Activated CD4-positive, alpha-beta T cell treated with anti-CD3 and anti-CD28 coated beads, Interleukin-2, Interleukin-6, amounts not matched to agents 100 ng/mL and 50 ng/mL, durations not matched to agents 16 hours and 8 hours (primary cell): ENCODE measurements at regions not wholly inside any gene's neighbourhood (a gene's known extent, or its start where the extent isn't known, plus 50 kb on each side); places are given as distances from the start of the nearest gene placed in this dataset.

Source experiments
- DNase-seq: peaks from one replicate; pipeline ENCODE4 v3.0.0-alpha.2; 2020

GRCh38 chr9:107693625-107694326 lies 204.2 kb upstream of the KLF4 start:
- no peak for DNase-seq

DNA sequence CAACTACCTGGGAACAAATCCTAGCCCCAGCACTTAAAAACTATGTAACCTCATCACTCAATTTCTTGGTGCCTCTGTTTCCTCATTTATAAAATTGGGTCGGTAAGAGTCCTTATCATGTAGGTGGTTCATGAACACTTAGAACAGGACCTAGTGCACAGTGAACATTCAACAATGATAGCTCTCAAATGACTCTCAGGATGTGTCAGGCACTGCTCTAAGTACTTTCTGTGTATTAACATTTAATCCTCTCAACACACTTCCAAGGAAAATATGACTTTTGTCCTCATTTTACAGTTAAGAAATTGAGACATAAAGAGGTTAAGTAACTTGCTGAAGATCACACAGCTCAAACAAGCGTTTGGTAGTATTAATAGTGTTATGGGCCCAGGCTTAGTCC lies 202.1 kb upstream of the KLF4 start:
- DNase-seq: no peak

GRCh38 chr9:107690021-107690420 lies 200.5 kb upstream of the KLF4 start:
- DNase-seq: no peak

DNA sequence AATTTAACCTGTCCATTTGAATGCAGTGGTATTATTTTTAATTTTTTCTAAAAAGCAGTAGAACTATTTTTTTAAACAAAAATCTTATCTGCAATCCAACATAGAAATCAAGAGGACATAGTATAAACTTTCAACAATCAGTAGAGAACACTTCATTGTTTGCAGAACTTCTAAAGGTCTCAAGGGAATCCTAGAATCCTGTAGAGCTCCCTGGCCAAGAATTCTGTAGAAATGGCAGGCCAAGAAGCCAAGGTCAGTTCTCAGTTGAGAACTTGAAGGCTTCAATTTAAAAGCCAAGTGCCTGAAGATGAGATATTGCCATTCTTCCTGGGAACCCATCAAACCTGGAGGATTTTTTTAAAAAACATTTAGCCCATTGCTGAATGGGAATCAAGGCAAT lies 199.2 kb upstream of the KLF4 start:
- DNase-seq: no peak

DNA sequence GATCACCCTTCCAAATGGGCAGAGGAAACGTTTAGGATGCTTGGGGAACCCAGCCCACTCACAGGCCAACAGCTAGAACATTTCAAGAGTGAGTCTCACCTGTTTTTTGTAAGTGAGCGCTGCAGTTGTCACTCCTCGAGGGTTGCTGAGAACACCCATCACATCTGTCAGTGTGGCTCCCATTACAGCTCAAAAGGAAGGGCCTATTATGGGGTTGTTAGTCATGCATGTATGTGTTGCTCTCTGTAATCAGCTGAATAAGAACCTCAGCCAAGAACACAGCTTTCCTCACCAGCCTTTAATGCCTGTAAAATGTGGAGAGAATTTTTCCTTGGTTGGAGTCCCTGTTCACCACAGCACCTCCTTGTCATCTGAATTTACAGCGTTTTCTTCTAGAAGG lies 196.3 kb upstream of the KLF4 start:
- no peak for DNase-seq

DNA sequence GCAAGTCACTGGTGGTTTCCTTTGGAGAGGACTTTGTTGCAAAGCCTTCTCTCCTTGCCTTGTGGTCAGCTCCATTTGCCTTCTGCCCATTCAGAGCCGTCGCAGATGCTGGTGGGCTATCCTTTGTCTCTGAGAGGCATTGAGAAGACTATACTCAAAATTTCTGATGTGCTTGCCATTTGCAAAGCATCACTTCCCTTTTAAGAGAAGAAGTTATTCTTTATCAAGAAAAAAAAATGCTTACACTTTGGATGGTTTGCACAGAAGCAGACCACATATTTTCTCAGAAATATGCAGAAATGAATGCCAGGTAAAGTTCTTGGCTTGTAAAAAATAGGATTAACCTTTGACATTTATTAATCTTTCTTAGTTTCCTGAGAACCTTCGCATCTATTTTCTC lies 195.8 kb upstream of the KLF4 start:
- no peak for DNase-seq

- DNase-seq: no peak
These were observed 194.7 kb upstream of the KLF4 start for GRCh38 chr9:107684224-107684623.

DNA sequence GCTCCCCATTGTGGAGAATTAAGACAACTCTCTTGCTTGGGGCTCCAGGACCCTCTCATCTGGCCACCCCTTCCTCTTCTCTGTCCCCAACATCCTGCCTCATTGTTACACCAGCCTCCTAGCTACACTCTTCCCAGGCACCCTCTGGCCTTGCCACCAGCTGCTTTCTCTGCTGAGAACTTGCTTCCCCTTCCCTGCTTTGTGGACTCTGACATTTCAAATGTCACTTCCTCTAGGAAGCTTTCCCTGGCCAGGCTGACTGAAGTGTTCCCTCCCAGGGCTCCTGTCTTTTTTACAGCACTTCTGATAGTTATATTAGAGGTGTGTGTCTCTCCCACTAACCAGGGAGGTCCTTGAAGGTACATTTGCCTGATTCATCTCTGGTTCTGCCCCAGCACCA lies 194.0 kb upstream of the KLF4 start:
- no peak for DNase-seq

- no peak for DNase-seq
These were observed 192.4 kb upstream of the KLF4 start for GRCh38 chr9:107681988-107682387.

DNA sequence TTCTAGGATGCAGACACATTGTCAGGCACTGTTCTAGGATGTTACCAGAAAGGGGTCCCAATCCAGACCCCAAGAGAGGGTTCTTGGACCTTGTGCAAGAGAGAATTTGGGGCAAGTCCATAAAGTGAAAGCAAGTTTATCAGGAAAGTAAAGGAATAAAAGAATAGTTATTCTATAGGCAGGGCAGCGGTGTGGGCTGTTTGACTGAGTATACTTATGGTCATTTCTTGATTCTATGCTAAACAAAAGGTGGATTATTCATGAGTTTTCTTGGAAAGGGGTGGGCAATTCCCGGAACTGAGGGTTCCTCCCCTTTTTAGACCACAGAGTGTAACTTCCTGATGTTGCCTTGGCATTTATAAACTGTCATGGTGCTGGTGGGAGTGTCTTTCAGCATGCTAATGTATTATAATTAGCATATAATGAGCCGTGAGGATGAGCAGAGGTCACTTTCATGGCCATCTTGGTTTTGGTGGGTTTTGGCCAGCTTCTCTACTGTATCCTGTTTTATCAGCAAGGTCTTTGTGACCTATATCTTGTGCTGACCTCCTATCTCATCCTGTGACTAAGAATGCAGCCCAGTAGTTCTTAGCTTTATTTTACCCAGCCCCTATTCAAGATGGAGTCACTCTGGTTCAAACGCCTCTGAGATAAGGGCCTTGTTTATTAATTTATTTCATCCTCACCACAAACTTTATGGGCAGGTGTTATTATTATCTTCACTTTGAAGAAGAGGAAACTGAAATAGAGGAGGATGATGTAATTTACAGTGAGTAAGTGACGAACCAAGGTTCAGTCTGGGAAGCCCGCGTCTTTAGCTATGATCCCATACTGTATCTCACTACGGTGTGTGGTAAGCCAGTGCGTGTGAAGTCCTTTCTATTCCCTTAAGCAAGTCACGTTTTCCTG lies 186.0 kb upstream of the KLF4 start:
- DNase-seq: no peak

DNA sequence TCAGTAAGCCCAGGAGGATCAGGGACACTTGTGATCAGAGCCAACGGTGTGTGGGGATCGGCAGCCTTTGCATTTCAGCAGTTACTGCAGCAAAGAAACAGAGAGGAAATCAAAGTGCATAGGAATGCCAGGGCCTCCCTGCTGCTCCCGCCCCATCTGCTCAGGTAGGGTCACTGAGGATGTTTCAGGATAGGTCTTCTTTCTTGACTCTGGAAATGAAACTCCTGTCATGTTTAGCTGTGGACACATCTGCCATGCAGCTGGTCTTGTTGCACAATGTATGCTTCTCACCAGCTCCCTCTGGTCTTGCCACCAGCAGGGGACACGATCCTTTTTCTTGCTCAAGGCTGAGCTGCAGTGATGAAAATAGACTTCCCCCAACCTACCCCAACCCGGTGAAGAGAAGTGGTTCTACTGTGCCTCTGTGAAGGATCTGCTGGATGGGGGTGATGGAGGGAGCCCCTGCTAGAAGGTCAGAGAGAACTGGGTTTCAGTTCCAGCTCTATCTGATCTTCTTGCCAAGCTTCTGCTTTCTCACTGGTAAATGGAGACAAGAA lies 185.2 kb upstream of the KLF4 start:
- no peak for DNase-seq

- DNase-seq: no peak
These were observed 184.5 kb upstream of the KLF4 start for GRCh38 chr9:107673861-107674720.

- DNase-seq: no peak
These were observed 182.0 kb upstream of the KLF4 start for GRCh38 chr9:107671588-107671987.

DNA sequence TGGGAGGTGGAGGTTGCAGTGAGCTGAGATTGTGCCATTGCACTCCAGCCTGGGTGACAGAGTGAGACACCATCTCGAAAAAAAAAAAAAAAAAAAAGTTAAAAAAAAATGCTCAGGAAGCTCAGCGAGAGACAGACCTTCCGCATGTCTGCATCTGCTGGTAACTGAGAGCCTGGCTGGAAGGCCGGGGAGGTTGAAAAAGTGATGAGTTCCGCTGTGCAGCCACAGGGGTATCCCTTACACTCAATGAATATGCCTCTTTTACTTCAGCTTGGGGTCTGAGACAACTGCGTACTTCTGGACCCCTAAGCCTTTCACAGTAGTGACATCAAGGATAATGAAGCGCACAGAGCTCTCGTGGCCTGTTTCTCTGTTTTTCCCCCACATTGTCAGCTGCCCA lies 179.9 kb upstream of the KLF4 start:
- DNase-seq: no peak

- DNase-seq: no peak
These were observed 177.9 kb upstream of the KLF4 start for GRCh38 chr9:107667231-107668070.

DNA sequence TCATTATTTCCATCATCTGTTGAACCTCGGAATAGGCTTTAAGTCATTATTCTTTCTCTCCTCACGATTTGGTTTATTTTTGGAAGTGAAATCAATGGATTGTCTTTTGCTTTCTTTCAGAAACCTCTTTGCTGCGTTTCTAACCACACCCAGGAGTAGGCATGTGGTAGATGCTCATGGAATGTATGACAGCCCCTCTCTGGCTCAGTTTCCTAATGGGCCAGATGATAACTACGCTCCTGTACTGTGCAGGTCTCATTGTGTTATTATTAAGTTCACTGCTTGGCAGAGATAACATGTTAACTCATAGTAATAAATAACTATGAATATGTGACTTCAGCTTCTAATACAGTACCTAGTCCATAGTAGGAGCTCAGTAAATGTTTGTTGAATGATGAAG lies 175.5 kb upstream of the KLF4 start:
- no peak for DNase-seq

DNA sequence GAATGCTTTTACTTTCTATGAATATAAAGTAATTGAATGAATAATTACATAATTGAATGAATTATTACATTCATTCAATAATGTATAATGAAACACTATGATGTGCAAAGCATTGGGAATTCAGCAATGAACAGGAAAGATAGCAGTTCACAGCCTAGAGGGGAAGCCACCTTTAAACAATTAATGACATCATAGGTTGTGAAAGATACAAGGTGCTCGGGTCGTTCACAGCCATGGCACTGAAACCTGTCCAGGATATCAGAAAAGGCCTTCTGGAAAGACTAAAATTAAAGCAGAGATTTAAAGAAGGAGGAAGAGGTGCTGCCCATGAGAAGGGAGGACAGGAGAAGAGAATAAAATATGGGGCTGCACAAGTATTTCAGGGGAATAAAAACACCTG lies 171.4 kb upstream of the KLF4 start:
- no peak for DNase-seq

DNA sequence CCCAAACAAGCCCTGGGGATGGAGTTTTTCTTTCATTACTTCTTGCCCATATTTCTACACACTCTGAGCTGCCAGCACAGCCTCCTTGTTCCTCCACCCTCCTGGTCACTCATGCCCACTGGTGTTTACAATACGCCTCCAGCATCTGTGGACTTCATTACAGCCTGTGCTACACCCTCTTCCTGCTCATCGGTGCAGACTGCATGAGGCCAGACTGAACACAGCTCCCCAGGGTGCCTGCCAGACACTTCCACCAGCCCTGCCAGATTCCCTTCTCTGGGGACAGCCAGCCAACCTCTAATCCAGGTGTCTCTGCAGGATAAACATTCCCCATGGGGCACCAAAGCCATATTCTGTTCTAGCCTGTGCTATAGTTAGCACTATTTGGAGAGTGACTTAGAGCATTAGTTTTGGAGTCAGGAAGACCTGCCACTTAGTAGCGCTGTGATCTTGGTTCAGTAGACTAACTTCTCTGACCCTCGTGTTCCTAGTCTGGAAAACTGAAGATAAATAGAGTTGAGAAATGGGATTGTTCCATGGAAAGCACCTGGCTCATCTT lies 163.8 kb upstream of the KLF4 start:
- no peak for DNase-seq

GRCh38 chr9:107650995-107651394 lies 161.4 kb upstream of the KLF4 start:
- DNase-seq: no peak

DNA sequence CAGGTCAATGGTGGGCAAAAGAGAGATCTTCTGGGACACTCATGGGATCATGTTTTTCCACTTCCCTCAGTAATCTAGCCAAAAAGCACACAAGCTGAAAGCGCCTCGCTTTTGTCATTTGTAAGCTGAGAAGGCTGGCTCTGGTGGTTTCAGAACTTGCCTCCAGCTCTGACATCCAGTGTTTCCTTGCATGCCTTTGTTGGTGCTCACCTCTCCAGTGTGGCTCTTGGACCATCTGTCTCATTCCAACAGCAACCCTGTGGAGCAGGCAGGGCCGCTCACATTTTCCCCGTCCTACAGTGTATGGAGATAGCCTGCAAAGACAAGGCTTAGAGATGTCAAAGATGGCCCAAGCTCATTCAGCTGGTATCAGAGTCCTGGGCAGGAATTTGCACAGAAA lies 160.8 kb upstream of the KLF4 start:
- DNase-seq: no peak

GRCh38 chr9:107648153-107648715 lies 158.7 kb upstream of the KLF4 start:
- DNase-seq: no peak

DNA sequence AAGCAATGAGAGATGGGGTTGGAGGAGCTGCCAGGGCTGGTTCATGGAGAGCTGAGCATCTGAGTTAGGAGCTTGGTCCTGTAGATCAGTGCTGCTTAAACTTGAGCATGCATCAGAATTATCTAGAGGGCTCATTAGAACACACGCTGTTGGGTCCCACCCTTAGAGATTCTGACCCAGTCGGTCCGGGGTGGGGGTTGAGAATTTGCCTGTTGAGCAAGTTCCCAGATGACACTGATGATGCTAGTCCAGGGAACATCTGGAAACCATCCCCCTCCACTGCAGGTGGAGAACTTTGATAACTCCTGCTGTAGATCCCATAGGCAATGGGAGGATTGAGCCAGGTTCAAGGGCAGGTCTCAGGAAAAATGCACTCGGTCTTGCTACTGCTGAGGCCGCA lies 158.0 kb upstream of the KLF4 start:
- DNase-seq: no peak
